Pancreas (tissue), 10 donors: ENCODE measurements at regions not wholly inside any gene's neighbourhood (a gene's known extent, or its start where the extent isn't known, plus 50 kb on each side); places are given as distances from the start of the nearest gene placed in this dataset.

ENCODE experiments used
- ATAC-seq, 4 donors: fragments of 200-7000 bp; cut with Tn5 transposase; one replicate each; pipeline versions ENCODE4 v1.8.0 to v1.9.1; 2020; ENCODE audit warnings: mild to moderate bottlenecking in 4 of 4, moderate library complexity in 4 of 4
- DNase-seq, 6 donors: peaks; one replicate each; pipeline ENCODE4 v3.0.0-alpha.2; 2020
- FAIRE-seq: peaks from 2 replicates; lab custom pipeline; 2012; peaks lifted over from hg19 to GRCh38; lab: Jason Lieb, UNC
- H3K27ac ChIP-seq, 4 donors: fragments of 200-600 bp; sonication (generic); 1 replicate in 3 of 4; 2 replicates in 1 of 4; pipeline versions ENCODE4 v1.5.0 to v1.8.0; 2020
- H3K27me3 ChIP-seq, 4 donors: fragments of 200-600 bp; one replicate each; pipeline ENCODE4 v1.8.0; 2021
- H3K36me3 ChIP-seq, 3 donors: fragments of 200-600 bp; sonication (generic) in 1 of 3; one replicate each; pipeline versions ENCODE4 v1.5.0 to v1.8.0; 2020 to 2021
- H3K4me1 ChIP-seq, 3 donors: fragments of 200-600 bp; one replicate each; pipeline ENCODE4 v1.8.0; 2021
- H3K4me3 ChIP-seq, 4 donors: fragments of 200-600 bp; sonication (generic) in 2 of 4; one replicate each; pipeline versions ENCODE4 v1.5.0 to v1.8.0; 2020 to 2021
- H3K9me3 ChIP-seq, 4 donors: fragments of 200-600 bp; one replicate each; pipeline ENCODE4 v1.8.0; 2021
- CTCF ChIP-seq, 4 donors: fragments of 200-600 bp; sonication (generic) in 3 of 4; IDR thresholded peaks; one replicate each; pipeline versions ENCODE4 v1.5.0 to v1.8.0; 2021; ENCODE audit warnings: antibody characterized with exemption in 4 of 4
- WGBS, 2 donors: extraction: QIAGEN DNeasy Blood & Tissue Kit; methylation state at CpG; one replicate each; pipeline ENCODE4 v1.1.7; 2013; 5-methylcytosine and 5-hydroxymethylcytosine counted together
- intact Hi-C, 3 donors: fragments of 100-400 bp; cut with DNase I; formaldehyde crosslinking; loops; one replicate each; pipeline versions ENCODE4 v1.11.1 to v1.14.2; 2022
- donor health status: healthy with polysubstance abuse.
- donor health status: DM: no; HTN: no; CAD: no; lungs with moderate emphysema.
- donor health status: DM: no; HTN: no; CAD: no.
- donor health status: control.
- donor health status: control.
- donor health status: Bipolar disorder and iron deficiency.
- donor health status: DM: yes; HTN: yes; CAD: no.
- donor health status: DM: no; HTN: no; CAD: no.
- donor health status: DM: no; HTN: no; CAD: no.
- donor health status: DM: yes; HTN: yes; CAD: no.

GRCh38 chr4:11053601-11054220 lies 369.1 kb upstream of the CLNK start:
- intact Hi-C loops, result no loop called here
- no peaks in the 10 kb centered on the region for H3K36me3 ChIP-seq
- no peaks in the 10 kb centered on the region for H3K9me3 ChIP-seq
- FAIRE-seq (no peak), DNase-seq (no peak), ATAC-seq (no peak)
- no peak for TF ChIP-seq CTCF (IDR thresholded peaks at IDR 0.05)
- H3K4me1 ChIP-seq, result no peaks in the 10 kb centered on the region
- WGBS, 2 donors, result 69 to 78% methylated on average over 5 of the region's 5 CpGs
- no peaks in the 10 kb centered on the region for H3K27me3 ChIP-seq
- no peak overlapping the region for H3K4me3 ChIP-seq
- H3K27ac ChIP-seq, result no peak overlapping the region

GRCh38 chr4:11051181-11051580 lies 366.6 kb upstream of the CLNK start:
- intact Hi-C loops, result no loop called here

GRCh38 chr4:11050766-11051165 lies 366.2 kb upstream of the CLNK start:
- Histone ChIP-seq H3K27me3 (no peaks in the 10 kb centered on the region), H3K4me3 (no peak overlapping the region), H3K27ac (no peak overlapping the region), H3K4me1 (no peaks in the 10 kb centered on the region), H3K36me3 (no peaks in the 10 kb centered on the region), H3K9me3 (no peaks in the 10 kb centered on the region)
- no peak for DNase-seq
- TF ChIP-seq CTCF (IDR thresholded peaks at IDR 0.05), result no peak
- no peak for ATAC-seq
- WGBS, 2 donors, result 86 to 90% methylated on average over 2 of the region's 2 CpGs
- FAIRE-seq, result no peak
- intact Hi-C loops, result no loop called here

More at GRCh38 chr4:11051181-11051580, 366.6 kb upstream of the CLNK start:
- no peak for ATAC-seq
- Histone ChIP-seq H3K4me1 (no peaks in the 10 kb centered on the region), H3K27me3 (no peaks in the 10 kb centered on the region), H3K4me3 (no peak overlapping the region), H3K9me3 (no peaks in the 10 kb centered on the region), H3K36me3 (no peaks in the 10 kb centered on the region), H3K27ac (no peak overlapping the region)
- 65 to 84% methylated on average over 2 of the region's 2 CpGs for WGBS, 2 donors
- DNase-seq, result no peak
- FAIRE-seq, result no peak
- TF ChIP-seq CTCF (IDR thresholded peaks at IDR 0.05), result no peak

- no peak overlapping the region for H3K27ac ChIP-seq
- ATAC-seq, result no peak
- TF ChIP-seq CTCF (IDR thresholded peaks at IDR 0.05), result no peak
- 52 to 67% methylated on average over 2 of the region's 2 CpGs for WGBS, 2 donors
- no peak overlapping the region for H3K4me3 ChIP-seq
- intact Hi-C loops, result no loop called here
- H3K9me3 ChIP-seq, result no peaks in the 10 kb centered on the region
- no peaks in the 10 kb centered on the region for H3K4me1 ChIP-seq
- no peaks in the 10 kb centered on the region for H3K36me3 ChIP-seq
- no peaks in the 10 kb centered on the region for H3K27me3 ChIP-seq
- FAIRE-seq, result no peak
- DNase-seq, result no peak
Measured at GRCh38 chr4:11049001-11049400, 364.4 kb upstream of the CLNK start.

- H3K27ac ChIP-seq, result no peak overlapping the region
- WGBS, 2 donors, result 58% methylated on average over 3 of the region's 3 CpGs
- no peaks in the 10 kb centered on the region for H3K4me1 ChIP-seq
- intact Hi-C loops, result no loop called here
- no peaks in the 10 kb centered on the region for H3K36me3 ChIP-seq
- ATAC-seq, result no peak
- H3K27me3 ChIP-seq, result no peaks in the 10 kb centered on the region
- no peak overlapping the region for H3K4me3 ChIP-seq
- no peak for FAIRE-seq
- H3K9me3 ChIP-seq, result no peaks in the 10 kb centered on the region
- no peak for DNase-seq
- TF ChIP-seq CTCF (IDR thresholded peaks at IDR 0.05), result no peak
Measured at GRCh38 chr4:11042760-11043159, 358.2 kb upstream of the CLNK start.
